ENCODE measurements at regions not wholly inside any gene's neighbourhood (a gene's known extent, or its start where the extent isn't known, plus 50 kb on each side); places are given as distances from the start of the nearest gene placed in this dataset.

DNA sequence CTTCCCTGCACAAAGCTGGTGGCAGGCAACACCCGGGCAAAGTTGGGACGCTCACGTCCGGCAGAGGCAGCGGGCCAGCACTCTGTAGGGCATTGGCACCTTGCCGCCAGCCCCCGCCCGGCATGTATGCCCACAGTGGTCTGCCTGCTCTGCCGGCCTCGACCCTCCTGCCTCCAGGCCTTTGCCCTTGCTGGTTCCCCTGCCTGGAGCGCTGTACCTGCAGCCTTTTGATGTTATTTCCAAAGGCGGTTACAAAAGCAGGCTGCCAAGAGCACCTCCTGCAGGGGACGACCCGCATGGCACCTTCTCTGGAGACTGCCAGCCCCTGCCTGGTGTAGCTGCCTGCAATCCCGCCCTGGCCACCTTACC, 56.5 kb upstream of the SHISAL1 start:
- no peak for DNase-seq (ENCODE audit: low read depth)

DNA sequence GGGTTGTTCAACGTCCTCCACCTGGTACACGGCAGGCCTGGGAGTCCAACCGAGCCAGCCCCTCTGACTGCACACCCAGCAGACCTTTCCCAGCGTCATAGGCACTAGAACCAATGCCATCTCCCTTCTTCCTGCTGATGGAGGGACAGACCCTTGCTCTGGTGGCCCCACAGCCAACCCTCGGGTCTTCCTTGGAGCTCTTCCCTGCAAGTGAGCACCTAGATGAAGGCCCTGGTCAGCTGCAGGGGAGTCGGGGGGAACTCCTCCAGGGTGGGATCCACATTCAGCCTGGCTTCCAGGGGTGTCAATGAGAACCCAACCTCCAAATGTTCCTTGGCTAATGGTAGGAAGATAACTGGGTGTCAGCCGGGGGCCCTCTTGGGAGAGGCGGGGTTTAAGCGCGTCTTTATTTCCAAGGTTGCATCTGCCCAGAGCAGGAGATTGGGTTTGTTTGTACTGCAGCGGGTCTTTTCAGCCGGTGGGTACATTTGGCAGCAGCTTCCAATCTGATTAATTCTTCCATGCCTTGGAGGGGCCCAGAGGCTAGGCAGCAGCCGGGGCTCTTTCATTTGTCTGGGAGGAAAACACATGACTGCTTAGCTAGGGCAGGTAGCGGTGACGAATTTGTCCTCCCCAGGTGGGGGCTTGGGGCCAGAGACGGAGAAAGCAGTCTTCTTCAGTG, 56.0 kb upstream of the SHISAL1 start:
- DNase-seq (ENCODE audit: low read depth): no peak

DNA sequence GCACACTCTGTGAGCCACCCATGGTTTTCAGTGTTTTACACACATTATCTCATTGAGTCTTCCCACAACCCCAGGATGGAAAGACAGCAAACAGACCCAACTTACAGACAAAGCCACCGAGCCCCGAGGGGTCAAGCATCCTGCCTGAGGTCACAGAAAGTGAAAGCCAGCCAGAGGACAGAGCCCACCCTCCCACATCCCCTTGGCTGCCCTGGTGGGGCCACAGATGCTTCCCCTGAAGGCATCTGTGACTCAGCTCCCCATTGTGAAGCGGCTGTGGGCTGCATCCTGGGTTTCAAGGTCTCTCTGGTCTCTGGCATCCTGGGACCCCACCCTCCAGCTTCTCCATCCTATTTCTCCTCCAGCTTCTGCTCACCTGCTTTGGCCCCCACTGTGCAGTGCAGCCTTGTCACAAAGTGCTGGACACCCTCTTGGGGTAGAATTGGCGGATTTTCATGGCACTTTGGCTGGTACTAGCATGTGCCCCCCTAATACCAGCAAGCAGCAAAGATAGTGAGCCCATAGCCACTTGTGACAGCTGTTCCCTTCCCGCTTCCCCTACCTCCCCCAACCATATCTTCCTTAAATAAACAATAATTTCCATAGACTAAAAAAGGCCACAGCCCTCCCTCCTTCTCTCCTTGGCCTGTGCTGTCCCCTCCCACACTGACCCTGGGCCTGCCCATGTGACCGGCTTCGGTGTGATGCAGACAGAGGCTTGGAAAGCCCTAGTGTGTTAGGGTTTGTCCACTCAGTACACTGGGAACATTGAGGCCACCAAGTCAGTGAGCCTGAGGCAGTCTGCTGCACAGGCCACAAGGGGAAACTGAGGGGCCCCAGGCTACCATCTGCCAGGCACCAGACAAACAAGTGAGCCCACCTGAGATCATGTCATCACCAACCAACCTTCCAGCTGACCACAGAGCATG, 53.9 kb upstream of the SHISAL1 start:
- DNase-seq (ENCODE audit: low read depth): no peak

DNA sequence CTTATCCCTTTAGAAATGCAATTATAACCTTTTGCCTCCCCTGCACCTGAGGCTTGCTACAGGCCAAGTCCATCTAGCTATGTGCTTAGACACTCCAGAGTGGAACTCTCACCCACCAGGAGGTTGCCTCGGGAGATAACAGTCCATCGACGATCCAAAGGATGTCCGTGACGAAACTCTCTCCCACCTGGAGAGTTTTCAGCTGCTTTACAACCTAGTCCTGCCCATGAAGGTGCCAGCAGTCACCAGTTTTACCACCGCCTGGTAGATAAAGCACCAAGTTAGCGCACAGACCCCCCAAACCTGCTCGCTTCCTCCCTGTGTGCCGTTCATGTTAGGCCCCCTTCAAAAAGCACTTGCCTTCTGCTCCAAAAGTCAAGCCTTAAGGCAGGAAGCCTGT, 53.1 kb upstream of the SHISAL1 start:
- DNase-seq (ENCODE audit: low read depth): no peak

DNA sequence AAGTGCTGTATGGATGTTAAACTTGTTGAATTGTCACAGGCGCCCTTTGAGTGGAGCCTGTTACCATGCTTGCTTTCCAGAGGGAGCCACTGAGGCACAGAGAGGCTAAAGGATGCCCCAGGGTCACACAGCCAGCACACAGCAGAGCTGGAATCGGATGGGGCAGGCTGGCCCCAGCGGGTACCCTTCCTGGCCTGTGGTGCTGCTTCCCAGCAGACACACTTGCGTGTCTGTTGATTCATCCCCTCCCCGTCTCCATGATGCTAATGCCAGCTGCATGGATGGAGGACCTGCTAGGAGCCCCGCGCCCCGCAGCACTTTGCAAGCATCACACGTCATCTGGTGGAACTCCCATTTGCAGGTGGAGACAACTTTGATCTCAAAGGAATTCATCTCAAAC, 52.4 kb upstream of the SHISAL1 start:
- no peak for DNase-seq (ENCODE audit: low read depth)

DNA sequence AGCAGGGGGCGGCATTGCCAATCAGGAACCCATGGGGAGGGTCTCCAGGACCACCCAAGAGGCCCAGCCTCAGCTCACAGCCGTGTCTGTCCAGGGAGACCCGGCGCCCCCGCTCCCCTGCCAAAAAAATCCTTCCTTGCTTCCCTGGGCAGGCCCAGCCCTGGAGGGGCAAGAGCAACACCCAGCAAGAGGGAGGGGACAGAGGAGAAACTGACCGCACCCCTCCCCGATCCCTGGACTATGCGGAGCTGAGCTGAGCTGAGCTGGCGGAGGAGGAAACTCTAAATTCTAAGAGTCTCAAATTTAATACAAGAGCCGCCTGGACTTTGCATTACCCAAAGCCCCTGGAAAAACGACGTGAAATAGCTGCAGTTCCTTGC, 52.0 kb upstream of the SHISAL1 start:
- no peak for DNase-seq (ENCODE audit: low read depth)

DNA sequence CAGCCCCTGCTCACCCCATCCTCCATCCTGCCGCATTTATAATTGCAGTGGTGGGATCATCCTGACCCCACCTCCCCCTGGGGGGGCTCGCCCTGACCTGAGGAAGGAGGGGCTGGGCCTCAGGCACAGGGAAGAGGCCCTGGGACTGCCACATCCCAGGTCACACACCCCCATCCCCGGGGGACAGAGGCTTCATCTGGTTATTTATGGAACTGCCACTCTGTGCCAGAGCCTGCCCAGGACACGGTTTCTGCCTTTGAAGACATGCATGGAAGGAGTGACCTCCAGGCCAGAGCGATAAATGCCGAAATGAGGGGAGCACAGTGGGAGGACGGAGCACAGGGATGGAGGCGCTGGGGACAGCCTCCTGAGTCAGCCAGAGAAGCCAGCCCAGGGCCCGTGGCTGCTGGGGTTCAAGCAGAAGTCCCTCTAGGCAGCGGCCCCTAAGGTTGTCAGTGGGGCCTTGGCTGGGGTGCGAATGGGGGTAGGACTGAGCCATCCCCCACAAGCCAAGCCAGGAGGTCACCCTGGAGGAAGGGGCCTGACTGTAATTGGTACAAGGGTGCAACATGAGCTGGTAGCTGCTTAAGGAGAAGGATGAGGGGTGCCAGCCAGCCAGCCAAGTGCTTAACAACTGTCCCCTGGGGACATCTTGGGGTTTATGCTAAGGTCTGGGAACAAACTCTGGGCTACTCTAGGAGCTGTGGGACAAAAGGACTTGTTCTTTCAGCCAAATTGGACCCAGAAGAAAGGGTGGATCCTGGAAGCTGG, 51.4 kb upstream of the SHISAL1 start:
- no peak for DNase-seq (ENCODE audit: low read depth)

DNA sequence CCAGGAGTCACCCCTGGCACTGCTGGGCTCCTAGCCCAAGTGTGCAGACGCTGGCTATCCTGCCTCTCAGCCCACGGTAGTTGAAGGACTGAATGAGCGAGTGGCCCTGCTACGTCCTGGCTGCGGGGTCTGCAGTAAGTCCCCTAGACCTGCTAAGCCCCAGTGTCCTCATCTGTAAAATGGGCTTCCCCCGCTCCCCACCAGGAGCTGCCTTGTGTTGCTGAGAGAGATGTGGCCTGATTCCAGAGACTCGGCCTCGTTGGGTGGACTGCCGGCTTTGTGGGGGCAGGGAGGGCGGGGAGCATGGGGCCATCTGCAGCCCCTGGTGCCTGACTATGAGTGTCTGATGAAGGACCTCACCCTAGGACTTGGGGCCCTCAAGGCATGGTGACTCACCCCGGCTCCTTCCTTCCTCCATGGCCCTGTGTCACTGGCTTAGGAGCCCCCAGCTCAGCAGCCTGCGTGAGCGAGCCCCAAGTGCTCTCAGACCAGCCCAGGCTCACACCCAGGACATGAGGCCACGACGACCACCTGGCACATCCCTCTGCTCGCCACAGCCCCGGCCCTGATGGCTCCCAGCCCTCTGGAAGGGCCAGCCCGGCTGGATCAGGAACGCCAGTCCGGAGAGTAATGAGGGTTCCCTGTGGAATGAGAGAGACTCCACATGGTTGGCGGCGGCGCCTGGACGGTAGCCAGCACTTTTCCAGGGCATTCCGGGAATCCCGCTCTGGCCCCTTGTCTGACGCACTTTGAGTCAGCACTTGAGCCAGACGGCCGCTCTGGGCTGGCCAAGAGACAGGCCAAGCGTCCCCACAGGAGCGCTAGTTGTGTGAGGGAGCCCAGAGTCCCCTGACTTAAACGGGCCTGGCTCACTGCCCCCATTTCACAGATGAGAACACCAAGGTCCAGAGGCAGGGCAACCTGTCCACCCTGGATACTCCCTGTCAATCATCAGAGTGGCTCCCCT, 50.5 kb upstream of the SHISAL1 start:
- peak; percentile 93 for DNase-seq (ENCODE audit: low read depth)

DNA sequence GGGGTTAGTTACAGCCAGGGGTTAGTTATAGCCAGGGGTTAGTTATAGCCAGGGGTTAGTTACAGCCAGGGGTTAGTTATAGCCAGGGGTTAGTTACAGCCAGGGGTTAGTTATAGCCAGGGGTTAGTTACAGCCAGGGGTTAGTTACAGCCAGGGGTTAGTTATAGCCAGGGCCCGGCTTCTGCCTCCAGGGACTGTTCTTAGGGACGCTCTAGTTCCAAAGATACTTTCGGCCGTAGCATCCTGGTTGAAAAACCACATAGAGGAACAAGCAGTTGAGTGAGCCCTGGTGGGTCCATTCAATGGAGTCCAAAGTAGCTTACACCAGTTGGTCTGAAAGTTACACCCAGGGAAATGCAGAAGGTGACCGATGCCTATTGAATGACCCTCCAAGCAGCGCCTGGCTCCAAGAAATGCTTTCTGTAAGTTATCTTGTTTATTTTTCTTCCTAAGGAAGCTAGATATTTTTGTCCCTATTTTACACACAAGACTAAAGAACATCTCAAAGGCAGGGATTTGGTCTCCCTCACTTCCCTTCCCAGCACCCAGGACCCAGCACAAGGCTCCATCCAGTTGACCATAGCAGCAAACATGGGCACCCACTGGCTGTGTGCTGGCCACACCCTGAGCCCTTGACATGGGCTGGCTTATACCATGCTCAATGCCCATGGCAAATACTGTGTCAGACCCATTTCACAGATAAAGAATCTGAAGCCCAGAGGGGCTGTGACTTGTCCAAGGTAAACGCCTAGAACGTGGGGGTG, 49.7 kb upstream of the SHISAL1 start:
- no peak for DNase-seq (ENCODE audit: low read depth)
